SK-N-SH (cell line): ENCODE measurements at regions not wholly inside any gene's neighbourhood (a gene's known extent, or its start where the extent isn't known, plus 50 kb on each side); places are given as distances from the start of the nearest gene placed in this dataset.

Source experiments
- CTCF ChIA-PET: fragments of 300-600, 350-600 bp; formaldehyde crosslinking; extraction: SDS; loops from one replicate; lab custom pipeline; 2021; lab: Yijun Ruan, JAX
- POLR2A ChIA-PET: fragments of 350-600 bp; sonication (Branson Sonifier 250); formaldehyde crosslinking; extraction: SDS; loops from one replicate; lab custom pipeline; 2020; ENCODE audit warnings: antibody characterized with exemption, inconsistent platforms; lab: Yijun Ruan, JAX
- DNase-seq: peaks from one replicate; pipeline ENCODE4 v3.0.0; 2012
- H2AFZ ChIP-seq: fragments of 200-600 bp; sonication (generic); 2 replicates; pipeline ENCODE4 v1.8.1; 2016; ENCODE audit warnings: antibody characterized with exemption, mild to moderate bottlenecking, low read depth
- H3F3A ChIP-seq: fragments of 200-600 bp; sonication (generic); replicated peaks from 2 replicates; pipeline ENCODE3; 2016; ENCODE audit warnings: antibody characterized with exemption, mild to moderate bottlenecking; ENCODE audit not compliant: insufficient read depth
- H3K27ac ChIP-seq, 2 experiments: fragments of 200-500 bp in 1 of 2; fragments of 200-600 bp in 1 of 2; sonication (Bioruptor generic) in 1 of 2; sonication (generic), shearing (Covaris generic) in 1 of 2; 2 replicates each; pipeline versions ENCODE4 v1.5.1 to v1.6.1; 2014 to 2016; ENCODE audit warnings: low read depth in 2 of 2, inconsistent platforms in 1 of 2, low read length in 1 of 2, mild to moderate bottlenecking in 1 of 2, mixed read lengths in 1 of 2
- H3K27me3 ChIP-seq: fragments of 200-600 bp; sonication (generic), shearing (Covaris generic); 2 replicates; pipeline ENCODE4 v1.6.1; 2016; ENCODE audit warnings: mixed run types; ENCODE audit not compliant: insufficient read depth
- H3K36me3 ChIP-seq, 2 experiments: fragments of 200-500 bp in 1 of 2; fragments of 200-600 bp in 1 of 2; sonication (Bioruptor generic) in 1 of 2; sonication (generic) in 1 of 2; replicated peaks in 1 of 2; 2 replicates each; pipeline versions ENCODE3 to v1.5.1; 2014 to 2016; ENCODE audit warnings: low read length in 1 of 2, mild to moderate bottlenecking in 1 of 2; ENCODE audit not compliant: insufficient read depth in 2 of 2, control insufficient read depth in 1 of 2
- H3K4me1 ChIP-seq, 2 experiments: fragments of 200-500 bp in 1 of 2; fragments of 200-600 bp in 1 of 2; sonication (Bioruptor generic) in 1 of 2; sonication (generic), shearing (Covaris generic) in 1 of 2; 2 replicates each; pipeline versions ENCODE4 v1.5.1 to v1.6.1; 2014 to 2016; ENCODE audit warnings: low read depth in 1 of 2, low read length in 1 of 2, mixed run types in 1 of 2; ENCODE audit not compliant: insufficient read depth in 2 of 2, control insufficient read depth in 1 of 2
- H3K4me2 ChIP-seq: fragments of 200-600 bp; sonication (generic), shearing (Covaris generic); 2 replicates; pipeline ENCODE4 v1.6.1; 2017; ENCODE audit warnings: mixed run types
- H3K4me3 ChIP-seq, 2 experiments: fragments of 200-500 bp in 1 of 2; fragments of 200-600 bp in 1 of 2; sonication (Bioruptor generic) in 1 of 2; sonication (generic), shearing (Covaris generic) in 1 of 2; 2 replicates each; pipeline versions ENCODE4 v1.5.1 to v1.8.1; 2014 to 2016; ENCODE audit warnings: low read depth in 2 of 2, inconsistent platforms in 1 of 2, low read length in 1 of 2, mild to moderate bottlenecking in 1 of 2, mixed read lengths in 1 of 2, moderate library complexity in 1 of 2
- H3K79me2 ChIP-seq: fragments of 200-600 bp; sonication (generic); 2 replicates; pipeline ENCODE4 v1.8.1; 2017; ENCODE audit warnings: mild to moderate bottlenecking; ENCODE audit not compliant: insufficient read depth
- H3K9ac ChIP-seq: fragments of 200-600 bp; sonication (generic); 2 replicates; pipeline ENCODE4 v1.6.1; 2017; ENCODE audit warnings: mixed run types
- H3K9me2 ChIP-seq: fragments of 200-600 bp; sonication (generic); 2 replicates; pipeline ENCODE4 v1.6.1; 2017; ENCODE audit warnings: mixed run types
- H3K9me3 ChIP-seq: fragments of 200-600 bp; sonication (generic); 2 replicates; pipeline ENCODE4 v1.6.1; 2017; ENCODE audit warnings: mixed run types, mild to moderate bottlenecking, moderate library complexity
- H4K20me1 ChIP-seq: fragments of 200-600 bp; sonication (generic); 2 replicates; pipeline ENCODE4 v1.6.1; 2017; ENCODE audit warnings: mild to moderate bottlenecking, mixed run types; ENCODE audit not compliant: insufficient read depth
- CHD2 ChIP-seq: fragments of 150-350 bp; IDR thresholded peaks from 2 replicates; pipeline ENCODE4 v1.6.1; 2018; ENCODE audit warnings: low read length; ENCODE audit not compliant: partially characterized antibody
- FOSL2 ChIP-seq: IDR thresholded peaks from 2 replicates; pipeline ENCODE4 v1.4.0; 2012; ENCODE audit warnings: low read depth, mild to moderate bottlenecking, moderate library complexity, borderline replicate concordance
- FOXJ3 ChIP-seq: sonication (generic); formaldehyde crosslinking; IDR thresholded peaks from 2 replicates; pipeline ENCODE4 v1.5.1; 2020; ENCODE audit warnings: mild to moderate bottlenecking, missing genetic modification reagents
- GATA2 ChIP-seq: sonication (generic); formaldehyde crosslinking; IDR thresholded peaks from 2 replicates; pipeline ENCODE4 v1.5.0; 2020; ENCODE audit warnings: mild to moderate bottlenecking, missing genetic modification reagents
- JUND ChIP-seq: IDR thresholded peaks from 2 replicates; pipeline ENCODE4 v1.4.0; 2012
- MXI1 ChIP-seq: IDR thresholded peaks from 2 replicates; pipeline ENCODE4 v1.6.1; 2012; ENCODE audit warnings: mild to moderate bottlenecking, low read depth, low read length, improper control_type of control experiment
- NFIC ChIP-seq: IDR thresholded peaks from 2 replicates; pipeline ENCODE4 v1.4.0; 2012; ENCODE audit warnings: borderline replicate concordance
- NRF1 ChIP-seq: IDR thresholded peaks from 2 replicates; pipeline ENCODE4 v1.6.1; 2012; ENCODE audit warnings: low read depth, mild to moderate bottlenecking, low read length
- POLR2AphosphoS5 ChIP-seq: IDR thresholded peaks from 2 replicates; pipeline ENCODE4 v1.6.1; 2012; ENCODE audit warnings: low read depth, low read length
- RCOR1 ChIP-seq: fragments of 150-350 bp; IDR thresholded peaks from 2 replicates; pipeline ENCODE4 v1.6.1; 2017; ENCODE audit warnings: antibody characterized with exemption, low read length
- SIN3A ChIP-seq: IDR thresholded peaks from 2 replicates; pipeline ENCODE4 v1.6.1; 2012; ENCODE audit warnings: low read depth, mild to moderate bottlenecking, low read length, moderate library complexity, borderline replicate concordance
- SMC3 ChIP-seq: IDR thresholded peaks from 2 replicates; pipeline ENCODE4 v1.6.1; 2012; ENCODE audit warnings: low read depth, low read length, improper control_type of control experiment
- TAF1 ChIP-seq: IDR thresholded peaks from 2 replicates; pipeline ENCODE4 v1.6.1; 2012; ENCODE audit warnings: low read depth, mild to moderate bottlenecking, low read length, moderate library complexity, borderline replicate concordance
- TCF12 ChIP-seq: IDR thresholded peaks from 2 replicates; pipeline ENCODE4 v1.4.0; 2012
- YY1 ChIP-seq: IDR thresholded peaks from 2 replicates; pipeline ENCODE4 v1.4.0; 2012; ENCODE audit warnings: low read depth, mild to moderate bottlenecking
- WGBS: methylation state at CpG from one replicate; pipeline ENCODE4 v1.1.6; 2017; ENCODE audit warnings: low lambda C conversion rate; 5-methylcytosine and 5-hydroxymethylcytosine counted together
- TF ChIP-seq, protein P1 (sequence below): IDR thresholded peaks from 2 replicates; pipeline ENCODE4 v1.4.0; 2012; ENCODE audit warnings: low read depth
- TF ChIP-seq, protein P2 (sequence below): IDR thresholded peaks from 2 replicates; pipeline ENCODE4 v1.4.0; 2012; ENCODE audit warnings: low read depth, borderline replicate concordance
- TF ChIP-seq, protein P3 (sequence below): IDR thresholded peaks from 2 replicates; pipeline ENCODE4 v1.4.0; 2012; ENCODE audit warnings: low read depth, borderline replicate concordance
- TF ChIP-seq, protein P4 (sequence below): fragments of 150-350 bp; IDR thresholded peaks from 2 replicates; pipeline ENCODE4 v1.6.1; 2017; ENCODE audit warnings: antibody characterized with exemption, low read length, low read depth, borderline replicate concordance
- TF ChIP-seq, protein P5 (sequence below): IDR thresholded peaks from 2 replicates; pipeline ENCODE4; 2012
- TF ChIP-seq, protein P6 (sequence below): fragments of 150-350 bp; IDR thresholded peaks from 2 replicates; pipeline ENCODE4 v1.6.1; 2016; ENCODE audit warnings: mild to moderate bottlenecking, low read depth, low read length

DNA sequence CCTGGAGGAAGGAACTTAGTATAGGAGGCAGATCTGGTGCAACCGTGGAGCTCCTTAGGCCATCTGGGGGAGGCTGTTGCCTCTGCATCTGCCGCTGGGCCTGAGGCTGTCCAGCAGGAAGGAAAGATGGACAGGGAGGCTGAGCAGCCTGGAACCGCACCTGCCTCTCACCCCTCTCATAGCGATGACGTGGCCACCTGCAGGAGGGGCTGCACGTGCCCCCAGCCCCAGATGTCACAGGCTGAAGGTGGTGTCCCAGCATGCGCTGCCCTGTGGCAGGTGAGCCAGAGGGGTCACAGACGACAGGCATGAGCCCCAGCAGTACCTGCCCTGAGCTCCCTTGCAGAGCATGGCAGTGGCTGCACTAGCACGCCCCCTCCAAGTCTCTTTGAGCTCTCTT lies 283.9 kb downstream of the ACTR3B start:
- no peaks in the 10 kb centered on the region for H4K20me1 ChIP-seq
- 14% methylated on average over 2 of the region's 9 CpGs for WGBS
- no peaks in the 10 kb centered on the region for H3K36me3 ChIP-seq
- H3K9me2 ChIP-seq: no peaks in the 10 kb centered on the region
- H2AFZ ChIP-seq: no peak overlapping the region
- DNase-seq: no peak
- no peaks in the 10 kb centered on the region for H3K9me3 ChIP-seq
- TF ChIP-seq GATA2 (CRISPR knock-in tag) (no peak), NRF1 (no peak), NFIC (no peak), SMC3 (no peak)
- TF ChIP-seq, protein P1, sequence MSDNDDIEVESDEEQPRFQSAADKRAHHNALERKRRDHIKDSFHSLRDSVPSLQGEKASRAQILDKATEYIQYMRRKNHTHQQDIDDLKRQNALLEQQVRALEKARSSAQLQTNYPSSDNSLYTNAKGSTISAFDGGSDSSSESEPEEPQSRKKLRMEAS: no peak
- TF ChIP-seq, protein P2, sequence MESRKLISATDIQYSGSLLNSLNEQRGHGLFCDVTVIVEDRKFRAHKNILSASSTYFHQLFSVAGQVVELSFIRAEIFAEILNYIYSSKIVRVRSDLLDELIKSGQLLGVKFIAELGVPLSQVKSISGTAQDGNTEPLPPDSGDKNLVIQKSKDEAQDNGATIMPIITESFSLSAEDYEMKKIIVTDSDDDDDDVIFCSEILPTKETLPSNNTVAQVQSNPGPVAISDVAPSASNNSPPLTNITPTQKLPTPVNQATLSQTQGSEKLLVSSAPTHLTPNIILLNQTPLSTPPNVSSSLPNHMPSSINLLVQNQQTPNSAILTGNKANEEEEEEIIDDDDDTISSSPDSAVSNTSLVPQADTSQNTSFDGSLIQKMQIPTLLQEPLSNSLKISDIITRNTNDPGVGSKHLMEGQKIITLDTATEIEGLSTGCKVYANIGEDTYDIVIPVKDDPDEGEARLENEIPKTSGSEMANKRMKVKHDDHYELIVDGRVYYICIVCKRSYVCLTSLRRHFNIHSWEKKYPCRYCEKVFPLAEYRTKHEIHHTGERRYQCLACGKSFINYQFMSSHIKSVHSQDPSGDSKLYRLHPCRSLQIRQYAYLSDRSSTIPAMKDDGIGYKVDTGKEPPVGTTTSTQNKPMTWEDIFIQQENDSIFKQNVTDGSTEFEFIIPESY: no peak
- no peaks in the 10 kb centered on the region for H3K79me2 ChIP-seq
- H3K4me1 ChIP-seq: no peaks in the 10 kb centered on the region
- no peaks in the 10 kb centered on the region for H3F3A ChIP-seq
- no peak overlapping the region for H3K9ac ChIP-seq
- no peak overlapping the region for H3K27ac ChIP-seq
- CTCF ChIA-PET: interaction anchor here (1.6 kb wide), 1 partner anchor 150 kb away, joined by 3 read pairs; no protein-coding TSS in a partner anchor
- H3K4me3 ChIP-seq: no peak overlapping the region
- H3K4me2 ChIP-seq: no peak overlapping the region
- POLR2A ChIA-PET: no interaction called here
- H3K27me3 ChIP-seq: no peaks in the 10 kb centered on the region

DNA sequence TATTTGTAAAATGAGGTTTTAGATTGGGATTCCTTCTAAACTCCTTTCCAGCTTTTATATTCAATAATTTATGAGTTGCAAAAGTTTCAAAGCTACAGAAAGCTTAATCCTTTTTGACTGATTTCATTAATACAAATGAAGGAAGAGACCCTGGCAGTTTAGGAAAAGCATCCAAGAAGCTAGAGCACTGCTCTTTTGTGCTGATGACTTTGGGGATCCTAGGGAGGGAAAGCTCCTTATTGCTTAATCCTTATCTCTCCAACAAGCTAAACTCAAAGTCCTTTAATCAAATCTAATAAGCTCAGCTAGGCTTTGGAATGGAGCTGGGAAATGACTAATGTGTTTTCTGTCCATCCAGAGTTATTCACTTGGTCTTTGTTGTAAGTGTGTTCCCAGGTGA lies 285.4 kb downstream of the ACTR3B start:
- POLR2A ChIA-PET: no interaction called here
- no peaks in the 10 kb centered on the region for H3K36me3 ChIP-seq
- no peaks in the 10 kb centered on the region for H3K9me3 ChIP-seq
- no peak overlapping the region for H2AFZ ChIP-seq
- H3F3A ChIP-seq: no peaks in the 10 kb centered on the region
- H3K4me1 ChIP-seq: no peaks in the 10 kb centered on the region
- TF ChIP-seq, protein P3, sequence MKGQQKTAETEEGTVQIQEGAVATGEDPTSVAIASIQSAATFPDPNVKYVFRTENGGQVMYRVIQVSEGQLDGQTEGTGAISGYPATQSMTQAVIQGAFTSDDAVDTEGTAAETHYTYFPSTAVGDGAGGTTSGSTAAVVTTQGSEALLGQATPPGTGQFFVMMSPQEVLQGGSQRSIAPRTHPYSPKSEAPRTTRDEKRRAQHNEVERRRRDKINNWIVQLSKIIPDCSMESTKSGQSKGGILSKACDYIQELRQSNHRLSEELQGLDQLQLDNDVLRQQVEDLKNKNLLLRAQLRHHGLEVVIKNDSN: no peak
- TF ChIP-seq YY1 (no peak), MXI1 (no peak), FOXJ3 (no peak), POLR2AphosphoS5 (no peak), NRF1 (no peak), RCOR1 (no peak), TCF12 (no peak), CHD2 (no peak), SMC3 (no peak), JUND (no peak), FOSL2 (no peak), TAF1 (no peak), SIN3A (no peak)
- TF ChIP-seq, protein P2: no peak
- TF ChIP-seq, protein P4, sequence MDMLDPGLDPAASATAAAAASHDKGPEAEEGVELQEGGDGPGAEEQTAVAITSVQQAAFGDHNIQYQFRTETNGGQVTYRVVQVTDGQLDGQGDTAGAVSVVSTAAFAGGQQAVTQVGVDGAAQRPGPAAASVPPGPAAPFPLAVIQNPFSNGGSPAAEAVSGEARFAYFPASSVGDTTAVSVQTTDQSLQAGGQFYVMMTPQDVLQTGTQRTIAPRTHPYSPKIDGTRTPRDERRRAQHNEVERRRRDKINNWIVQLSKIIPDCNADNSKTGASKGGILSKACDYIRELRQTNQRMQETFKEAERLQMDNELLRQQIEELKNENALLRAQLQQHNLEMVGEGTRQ: no peak
- TF ChIP-seq, protein P5, sequence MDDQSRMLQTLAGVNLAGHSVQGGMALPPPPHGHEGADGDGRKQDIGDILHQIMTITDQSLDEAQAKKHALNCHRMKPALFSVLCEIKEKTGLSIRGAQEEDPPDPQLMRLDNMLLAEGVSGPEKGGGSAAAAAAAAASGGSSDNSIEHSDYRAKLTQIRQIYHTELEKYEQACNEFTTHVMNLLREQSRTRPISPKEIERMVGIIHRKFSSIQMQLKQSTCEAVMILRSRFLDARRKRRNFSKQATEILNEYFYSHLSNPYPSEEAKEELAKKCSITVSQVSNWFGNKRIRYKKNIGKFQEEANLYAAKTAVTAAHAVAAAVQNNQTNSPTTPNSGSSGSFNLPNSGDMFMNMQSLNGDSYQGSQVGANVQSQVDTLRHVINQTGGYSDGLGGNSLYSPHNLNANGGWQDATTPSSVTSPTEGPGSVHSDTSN: no peak
- TF ChIP-seq, protein P6, sequence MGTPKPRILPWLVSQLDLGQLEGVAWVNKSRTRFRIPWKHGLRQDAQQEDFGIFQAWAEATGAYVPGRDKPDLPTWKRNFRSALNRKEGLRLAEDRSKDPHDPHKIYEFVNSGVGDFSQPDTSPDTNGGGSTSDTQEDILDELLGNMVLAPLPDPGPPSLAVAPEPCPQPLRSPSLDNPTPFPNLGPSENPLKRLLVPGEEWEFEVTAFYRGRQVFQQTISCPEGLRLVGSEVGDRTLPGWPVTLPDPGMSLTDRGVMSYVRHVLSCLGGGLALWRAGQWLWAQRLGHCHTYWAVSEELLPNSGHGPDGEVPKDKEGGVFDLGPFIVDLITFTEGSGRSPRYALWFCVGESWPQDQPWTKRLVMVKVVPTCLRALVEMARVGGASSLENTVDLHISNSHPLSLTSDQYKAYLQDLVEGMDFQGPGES: no peak
- H3K27me3 ChIP-seq: no peaks in the 10 kb centered on the region
- DNase-seq: no peak
- CTCF ChIA-PET: interaction anchor here (1.1 kb wide), 1 partner anchor 31 kb away, joined by 3 read pairs; no protein-coding TSS in a partner anchor
- no peak overlapping the region for H3K9ac ChIP-seq
- no peaks in the 10 kb centered on the region for H4K20me1 ChIP-seq
- H3K9me2 ChIP-seq: no peaks in the 10 kb centered on the region
- H3K27ac ChIP-seq: no peak overlapping the region
- H3K79me2 ChIP-seq: no peaks in the 10 kb centered on the region
- H3K4me3 ChIP-seq: no peak overlapping the region
- no peak overlapping the region for H3K4me2 ChIP-seq
